Brain pericyte (primary cell): ENCODE measurements at regions not wholly inside any gene's neighbourhood (a gene's known extent, or its start where the extent isn't known, plus 50 kb on each side); places are given as distances from the start of the nearest gene placed in this dataset.
"Not testable (repeated sequence)": the region's sequence is repeated elsewhere in the genome, so short reads cannot be mapped to it uniquely, and the experiment has no call there.

ENCODE experiments used
- DNase-seq: peaks from one replicate; pipeline ENCODE4 v3.0.0-alpha.2; 2012; ENCODE audit warnings: low read depth, low spot score

GRCh38 chr16:85514295-85514597 lies 98.9 kb upstream of the GSE1 start:
- DNase-seq = no peak

- DNase-seq = peak; percentile 97
Measured at GRCh38 chr16:85514598-85515318, 98.4 kb upstream of the GSE1 start.

GRCh38 chr16:85515319-85515745 lies 97.8 kb upstream of the GSE1 start:
- DNase-seq = no peak

GRCh38 chr16:85515830-85516397 lies 97.2 kb upstream of the GSE1 start:
- DNase-seq = no peak

GRCh38 chr16:85517154-85517553 lies 96.0 kb upstream of the GSE1 start:
- DNase-seq = no peak

GRCh38 chr16:85517563-85518179 lies 95.5 kb upstream of the GSE1 start:
- DNase-seq = no peak

- DNase-seq = no peak
Measured at GRCh38 chr16:85518398-85519049, 94.6 kb upstream of the GSE1 start.

GRCh38 chr16:85519050-85519440 lies 94.1 kb upstream of the GSE1 start:
- not testable (repeated sequence) for DNase-seq

GRCh38 chr16:85519540-85520231 lies 93.4 kb upstream of the GSE1 start:
- no peak for DNase-seq

GRCh38 chr16:85520853-85521521 lies 92.1 kb upstream of the GSE1 start:
- DNase-seq = no peak

GRCh38 chr16:85521552-85522307 lies 91.4 kb upstream of the GSE1 start:
- no peak for DNase-seq

- DNase-seq = no peak
Measured at GRCh38 chr16:85522308-85522841, 90.7 kb upstream of the GSE1 start.

- no peak for DNase-seq
Measured at GRCh38 chr16:85522842-85523601, 90.1 kb upstream of the GSE1 start.

GRCh38 chr16:85523602-85524364 lies 89.3 kb upstream of the GSE1 start:
- DNase-seq = peak; percentile 73

- DNase-seq = no peak
Measured at GRCh38 chr16:85524365-85524629, 88.8 kb upstream of the GSE1 start.

- DNase-seq = peak; percentile 72
Measured at GRCh38 chr16:85524630-85525419, 88.3 kb upstream of the GSE1 start.

GRCh38 chr16:85525420-85526184 lies 87.5 kb upstream of the GSE1 start:
- no peak for DNase-seq
